Astrocyte (in vitro differentiated cells and primary cell): ENCODE measurements at regions not wholly inside any gene's neighbourhood (a gene's known extent, or its start where the extent isn't known, plus 50 kb on each side); places are given as distances from the start of the nearest gene placed in this dataset.

Source experiments
- EZH2 ChIP-seq: IDR thresholded peaks from 2 replicates; pipeline ENCODE4 v1.6.1; 2012; ENCODE audit warnings: mild to moderate bottlenecking, low read length, inconsistent platforms; ENCODE audit not compliant: insufficient read depth
- TF ChIP-seq, protein P1 (sequence below): IDR thresholded peaks from 2 replicates; pipeline ENCODE4 v1.5.1; 2011; ENCODE audit warnings: low read depth, mild to moderate bottlenecking, inconsistent platforms, low read length, moderate library complexity; ENCODE audit not compliant: insufficient read depth

DNA sequence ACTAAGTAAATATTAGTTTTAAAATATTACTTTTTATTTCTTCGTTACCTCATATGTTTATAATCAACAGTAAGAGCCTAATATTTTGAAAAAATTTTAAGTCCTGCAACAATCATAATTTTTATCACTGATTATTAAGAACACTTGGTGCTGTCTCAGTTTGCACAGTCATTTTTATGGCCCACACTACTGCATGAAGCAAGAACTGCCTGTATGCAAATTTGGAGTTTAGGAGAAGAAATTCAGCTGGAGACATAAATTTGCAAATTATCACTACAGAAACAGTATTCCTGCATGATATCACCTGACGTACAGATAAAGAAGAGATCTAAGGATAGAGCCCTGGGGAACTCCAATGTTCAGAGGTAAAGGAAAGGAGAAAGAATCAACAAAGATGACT is 144.1 kb upstream of the RBBP8 start:
- TF ChIP-seq, protein P1, sequence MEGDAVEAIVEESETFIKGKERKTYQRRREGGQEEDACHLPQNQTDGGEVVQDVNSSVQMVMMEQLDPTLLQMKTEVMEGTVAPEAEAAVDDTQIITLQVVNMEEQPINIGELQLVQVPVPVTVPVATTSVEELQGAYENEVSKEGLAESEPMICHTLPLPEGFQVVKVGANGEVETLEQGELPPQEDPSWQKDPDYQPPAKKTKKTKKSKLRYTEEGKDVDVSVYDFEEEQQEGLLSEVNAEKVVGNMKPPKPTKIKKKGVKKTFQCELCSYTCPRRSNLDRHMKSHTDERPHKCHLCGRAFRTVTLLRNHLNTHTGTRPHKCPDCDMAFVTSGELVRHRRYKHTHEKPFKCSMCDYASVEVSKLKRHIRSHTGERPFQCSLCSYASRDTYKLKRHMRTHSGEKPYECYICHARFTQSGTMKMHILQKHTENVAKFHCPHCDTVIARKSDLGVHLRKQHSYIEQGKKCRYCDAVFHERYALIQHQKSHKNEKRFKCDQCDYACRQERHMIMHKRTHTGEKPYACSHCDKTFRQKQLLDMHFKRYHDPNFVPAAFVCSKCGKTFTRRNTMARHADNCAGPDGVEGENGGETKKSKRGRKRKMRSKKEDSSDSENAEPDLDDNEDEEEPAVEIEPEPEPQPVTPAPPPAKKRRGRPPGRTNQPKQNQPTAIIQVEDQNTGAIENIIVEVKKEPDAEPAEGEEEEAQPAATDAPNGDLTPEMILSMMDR = no peak
- no peak for TF ChIP-seq EZH2
